Prostate gland (tissue), 2 donors: ENCODE measurements at regions not wholly inside any gene's neighbourhood (a gene's known extent, or its start where the extent isn't known, plus 50 kb on each side); places are given as distances from the start of the nearest gene placed in this dataset.

ENCODE experiments used
- DNase-seq: peaks from one replicate; pipeline ENCODE4 v3.0.0-alpha.2; 2019; ENCODE audit warnings: low spot score
- H3K27ac ChIP-seq, 2 donors: fragments of 200-600 bp; sonication (generic); 2 replicates each; pipeline ENCODE4 v1.5.1; 2017 to 2019
- H3K27me3 ChIP-seq: fragments of 200-600 bp; sonication (generic); replicated peaks from 2 replicates; pipeline ENCODE4 v1.5.1; 2019; ENCODE audit not compliant: insufficient read depth
- H3K36me3 ChIP-seq, 2 donors: fragments of 200-600 bp; sonication (generic); 1 replicate in 1 of 2; 2 replicates in 1 of 2; pipeline versions ENCODE4 v1.5.1 to v1.8.1; 2017 to 2019
- H3K4me1 ChIP-seq: fragments of 200-600 bp; sonication (generic); replicated peaks from 2 replicates; pipeline ENCODE4 v1.5.1; 2019
- H3K4me3 ChIP-seq, 2 donors: fragments of 200-600 bp; sonication (generic); 2 replicates each; pipeline ENCODE4 v1.5.1; 2017 to 2019
- H3K9me3 ChIP-seq: fragments of 200-600 bp; sonication (generic); 2 replicates; pipeline ENCODE4 v1.5.1; 2017
- CTCF ChIP-seq, 4 experiments: fragments of 200-600 bp in 2 of 4; fragments of 450-650 bp in 2 of 4; sonication (generic) in 2 of 4; IDR thresholded peaks; 1 replicate in 3 of 4; 2 replicates in 1 of 4; pipeline ENCODE4 v1.5.1; 2016 to 2019; ENCODE audit warnings: antibody characterized with exemption in 4 of 4, mild to moderate bottlenecking in 2 of 4, moderate library complexity in 2 of 4
- POLR2A ChIP-seq: fragments of 450-650 bp; IDR thresholded peaks from one replicate; pipeline ENCODE4 v1.6.1; 2016; ENCODE audit warnings: antibody characterized with exemption, mild to moderate bottlenecking
- POLR2AphosphoS5 ChIP-seq: sonication (generic); formaldehyde crosslinking; IDR thresholded peaks from one replicate; pipeline ENCODE4 v1.6.1; 2017; ENCODE audit warnings: antibody characterized with exemption
- WGBS: methylation state at CpG from one replicate; pipeline ENCODE4 v1.1.5; 2018; 5-methylcytosine and 5-hydroxymethylcytosine counted together
- intact Hi-C: fragments of 100-400 bp; cut with DNase I; formaldehyde crosslinking; loops from one replicate; pipeline ENCODE4 v1.14.2; 2022

- no peaks in the 10 kb centered on the region for H3K36me3 ChIP-seq
- DNase-seq, result no peak
- TF ChIP-seq POLR2A, result no peak
- no peak for TF ChIP-seq POLR2AphosphoS5
- no peak for TF ChIP-seq CTCF (IDR thresholded peaks at IDR 0.05)
- intact Hi-C loops, result no loop called here
- 90% methylated on average over 6 of the region's 6 CpGs for WGBS
- no peaks in the 10 kb centered on the region for H3K9me3 ChIP-seq
- H3K4me1 ChIP-seq, result no peaks in the 10 kb centered on the region
- no peaks in the 10 kb centered on the region for H3K27me3 ChIP-seq
- H3K4me3 ChIP-seq, result no peak overlapping the region
- no peak overlapping the region for H3K27ac ChIP-seq
Observed at GRCh38 chr9:129405827-129406213, 215.1 kb downstream of the C9orf50 start.

- intact Hi-C loops, result no loop called here
- TF ChIP-seq POLR2A (no peak), POLR2AphosphoS5 (no peak), CTCF (IDR thresholded peaks at IDR 0.05) (no peak)
- WGBS, result 72% methylated on average over 12 of the region's 13 CpGs
- Histone ChIP-seq H3K4me1 (no peaks in the 10 kb centered on the region), H3K9me3 (no peaks in the 10 kb centered on the region), H3K36me3 (no peaks in the 10 kb centered on the region), H3K27me3 (no peaks in the 10 kb centered on the region), H3K4me3 (no peak overlapping the region), H3K27ac (no peak overlapping the region)
- no peak for DNase-seq
Observed at GRCh38 chr9:129405089-129405826, 215.6 kb downstream of the C9orf50 start.

GRCh38 chr9:129404621-129405020 is 216.3 kb downstream of the C9orf50 start:
- Histone ChIP-seq H3K4me1 (no peaks in the 10 kb centered on the region), H3K9me3 (no peaks in the 10 kb centered on the region), H3K36me3 (no peaks in the 10 kb centered on the region), H3K27ac (no peak overlapping the region), H3K4me3 (no peak overlapping the region), H3K27me3 (no peaks in the 10 kb centered on the region)
- WGBS, result 89% methylated on average over 5 of the region's 8 CpGs
- DNase-seq, result no peak
- intact Hi-C loops, result no loop called here
- TF ChIP-seq CTCF (IDR thresholded peaks at IDR 0.05), result no peak
- no peak for TF ChIP-seq POLR2A
- TF ChIP-seq POLR2AphosphoS5, result no peak

GRCh38 chr9:129403779-129404620 is 216.9 kb downstream of the C9orf50 start:
- no peaks in the 10 kb centered on the region for H3K27me3 ChIP-seq
- no peak for TF ChIP-seq CTCF (IDR thresholded peaks at IDR 0.05)
- TF ChIP-seq POLR2AphosphoS5, result no peak
- no peak for TF ChIP-seq POLR2A
- no peaks in the 10 kb centered on the region for H3K36me3 ChIP-seq
- no peak for DNase-seq
- no peak overlapping the region for H3K4me3 ChIP-seq
- H3K4me1 ChIP-seq, result no peaks in the 10 kb centered on the region
- no peaks in the 10 kb centered on the region for H3K9me3 ChIP-seq
- WGBS, result 78% methylated on average over 8 of the region's 10 CpGs
- H3K27ac ChIP-seq, result no peak overlapping the region
- intact Hi-C loops, result no loop called here
